Heart left ventricle (tissue), 16 donors: ENCODE measurements at regions not wholly inside any gene's neighbourhood (a gene's known extent, or its start where the extent isn't known, plus 50 kb on each side); places are given as distances from the start of the nearest gene placed in this dataset.

Source experiments
- ATAC-seq, 4 donors: fragments of 200-7000 bp; cut with Tn5 transposase; one replicate each; pipeline ENCODE4 v1.9.1; 2020 to 2022; ENCODE audit warnings: moderate library complexity in 4 of 4, mild to moderate bottlenecking in 3 of 4, moderate number of reproducible peaks in 1 of 4
- DNase-seq, 5 donors: peaks; one replicate each; pipeline ENCODE4 v3.0.0-alpha.2; 2020
- H3K27ac ChIP-seq, 12 donors: fragments of 200-600 bp; sonication (generic) in 4 of 12; one replicate each; pipeline versions ENCODE4 v1.5.0 to v1.8.0; 2016 to 2022; ENCODE audit warnings: mild to moderate bottlenecking in 2 of 12
- H3K27me3 ChIP-seq, 9 donors: fragments of 200-600 bp; sonication (generic) in 2 of 9; one replicate each; pipeline versions ENCODE4 v1.5.1 to v1.8.0; 2016 to 2022; ENCODE audit warnings: mild to moderate bottlenecking in 3 of 9
- H3K36me3 ChIP-seq, 9 donors: fragments of 200-600 bp; sonication (generic) in 2 of 9; one replicate each; pipeline versions ENCODE4 v1.5.0 to v1.8.0; 2018 to 2022; ENCODE audit warnings: mild to moderate bottlenecking in 2 of 9
- H3K4me1 ChIP-seq, 12 donors: fragments of 200-600 bp; sonication (generic) in 4 of 12; one replicate each; pipeline versions ENCODE4 v1.5.0 to v1.8.0; 2016 to 2022; ENCODE audit warnings: mild to moderate bottlenecking in 3 of 12
- H3K4me3 ChIP-seq, 12 donors: fragments of 200-600 bp; sonication (generic) in 4 of 12; one replicate each; pipeline versions ENCODE4 v1.5.0 to v1.8.0; 2017 to 2022; ENCODE audit warnings: mild to moderate bottlenecking in 9 of 12, moderate library complexity in 4 of 12
- H3K9me3 ChIP-seq, 12 donors: fragments of 200-600 bp; sonication (generic) in 4 of 12; one replicate each; pipeline versions ENCODE4 v1.5.0 to v1.8.0; 2016 to 2022; ENCODE audit warnings: mild to moderate bottlenecking in 1 of 12
- CTCF ChIP-seq, 12 donors: fragments of 200-600 bp; sonication (generic) in 4 of 12; IDR thresholded peaks; one replicate each; pipeline versions ENCODE4 v1.5.0 to v1.8.0; 2018 to 2022; ENCODE audit warnings: antibody characterized with exemption in 12 of 12, mild to moderate bottlenecking in 5 of 12
- POLR2A ChIP-seq, 2 donors: fragments of 450-650 bp; IDR thresholded peaks; one replicate each; pipeline ENCODE4 v1.6.1; 2017; ENCODE audit warnings: antibody characterized with exemption in 2 of 2, mild to moderate bottlenecking in 2 of 2, moderate library complexity in 2 of 2
- WGBS, 4 donors: extraction: QIAGEN DNeasy Blood & Tissue Kit in 2 of 4; methylation state at CpG; one replicate each; pipeline versions ENCODE4 v1.1.5 to v1.1.7; 2013 to 2018; 5-methylcytosine and 5-hydroxymethylcytosine counted together
- intact Hi-C, 10 donors: fragments of 100-400 bp; cut with DNase I; formaldehyde crosslinking; loops; one replicate each; pipeline versions ENCODE4 v1.11.1 to v1.14.2; 2022
- donor health status: ischemic (EF 13 %, LVEDD 7.1; RV severe dilation, severe dysfunction).
- donor health status: healthy with polysubstance abuse.
- donor health status: DM: no; HTN: yes; CAD: no.
- donor health status: DM: no; HTN: no; CAD: no.
- donor health status: ischemic (EF 25% LVEDD 6.9; RV normal size, moderate dysfunction).
- donor health status: ischemic (EF 25% LVEDD 5.7; RV mildly dilated, moderate dysfunction).
- donor health status: healthy.
- donor health status: DM: yes; HTN: yes; CAD: no.
- donor health status: ischemic (EF 35%, LVEDD 5.7; RV mildly dilated, moderate dysfunction).
- donor health status: nonischemic (EF 11% LVEDD 7.7; RV severe dilation, severe dysfunction).
- donor health status: DM: yes; HTN: yes; CAD: no.
- donor health status: PGD.
- donor health status: ischemic (EF 29% LVEDD 5.4; RV normal size, mild dysfunction).
- donor health status: nonischemic (EF 23%, LVEDD 6.1; RV moderate dilation, normal function).

GRCh38 chr17:70608193-70608592 lies 438.9 kb downstream of the KCNJ2 start:
- no peaks in the 10 kb centered on the region for H3K9me3 ChIP-seq
- DNase-seq, result no peak
- no peaks in the 10 kb centered on the region for H3K36me3 ChIP-seq
- ATAC-seq, result no peak
- no peaks in the 10 kb centered on the region for H3K27me3 ChIP-seq
- H3K4me3 ChIP-seq, result no peak overlapping the region
- intact Hi-C loops, result no loop called here
- H3K27ac ChIP-seq, result no peak overlapping the region
- no peaks in the 10 kb centered on the region for H3K4me1 ChIP-seq
- 88 to 93% (median 92%) methylated on average over 2 of the region's 2 CpGs for WGBS, 4 donors
- no peak for TF ChIP-seq CTCF (IDR thresholded peaks at IDR 0.05)
- TF ChIP-seq POLR2A (IDR thresholded peaks at IDR 0.05), result no peak

GRCh38 chr17:70608957-70609356 lies 439.6 kb downstream of the KCNJ2 start:
- Histone ChIP-seq H3K4me3 (no peak overlapping the region), H3K9me3 (no peaks in the 10 kb centered on the region), H3K36me3 (no peaks in the 10 kb centered on the region), H3K27me3 (no peaks in the 10 kb centered on the region), H3K4me1 (no peaks in the 10 kb centered on the region), H3K27ac (no peak overlapping the region)
- TF ChIP-seq CTCF (IDR thresholded peaks at IDR 0.05) (no peak), POLR2A (IDR thresholded peaks at IDR 0.05) (no peak)
- DNase-seq (no peak), ATAC-seq (no peak)
- intact Hi-C loops, result no loop called here
- WGBS, 4 donors, result 92 to 99% (median 97%) methylated on average over 2 of the region's 2 CpGs

GRCh38 chr17:70609566-70609965 lies 440.2 kb downstream of the KCNJ2 start:
- no peak for DNase-seq
- intact Hi-C loops, result no loop called here
- H3K36me3 ChIP-seq, result no peaks in the 10 kb centered on the region
- no peaks in the 10 kb centered on the region for H3K9me3 ChIP-seq
- H3K27ac ChIP-seq, result no peak overlapping the region
- no peak for ATAC-seq
- TF ChIP-seq CTCF (IDR thresholded peaks at IDR 0.05) (no peak), POLR2A (IDR thresholded peaks at IDR 0.05) (no peak)
- no peak overlapping the region for H3K4me3 ChIP-seq
- no peaks in the 10 kb centered on the region for H3K4me1 ChIP-seq
- 69 to 84% (median 80%) methylated on average over 1 of the region's 1 CpG for WGBS, 4 donors
- H3K27me3 ChIP-seq, result no peaks in the 10 kb centered on the region

GRCh38 chr17:70610161-70610560 lies 440.8 kb downstream of the KCNJ2 start:
- Histone ChIP-seq H3K27ac (no peak overlapping the region), H3K36me3 (no peaks in the 10 kb centered on the region), H3K9me3 (no peaks in the 10 kb centered on the region), H3K27me3 (no peaks in the 10 kb centered on the region), H3K4me1 (no peaks in the 10 kb centered on the region), H3K4me3 (no peak overlapping the region)
- TF ChIP-seq CTCF (IDR thresholded peaks at IDR 0.05) (no peak), POLR2A (IDR thresholded peaks at IDR 0.05) (no peak)
- DNase-seq (no peak), ATAC-seq (no peak)
- intact Hi-C loops, result no loop called here
- WGBS, 4 donors, result 92 to 96% (median 94%) methylated on average over 5 of the region's 5 CpGs
